H9 (cell line): ENCODE measurements at regions not wholly inside any gene's neighbourhood (a gene's known extent, or its start where the extent isn't known, plus 50 kb on each side); places are given as distances from the start of the nearest gene placed in this dataset.

Experiments
- DNase-seq: peaks from one replicate; pipeline ENCODE4 v3.0.0-alpha.2; 2017
- H2AFZ ChIP-seq: one replicate; pipeline ENCODE4 v1.6.1; 2013; ENCODE audit warnings: mild to moderate bottlenecking, low read length, control low read depth, moderate library complexity
- H2AK5ac ChIP-seq: 2 replicates; pipeline ENCODE4 v1.6.1; 2013; ENCODE audit warnings: low read length, control low read depth, mixed read lengths; ENCODE audit not compliant: insufficient read length
- H2BK120ac ChIP-seq: one replicate; pipeline ENCODE4 v1.6.1; 2013; ENCODE audit warnings: low read depth, mild to moderate bottlenecking, low read length, control low read depth, inconsistent platforms; ENCODE audit not compliant: poor library complexity, severe bottlenecking
- H2BK12ac ChIP-seq: 2 replicates; pipeline ENCODE4 v1.6.1; 2013; ENCODE audit warnings: low read length, control low read depth, mixed read lengths, low read depth; ENCODE audit not compliant: insufficient read length
- H2BK15ac ChIP-seq: 2 replicates; pipeline ENCODE4 v1.6.1; 2013; ENCODE audit warnings: low read depth, low read length, control low read depth
- H2BK20ac ChIP-seq: one replicate; pipeline ENCODE4 v1.6.1; 2013; ENCODE audit warnings: low read depth, mild to moderate bottlenecking, low read length, control low read depth, inconsistent platforms; ENCODE audit not compliant: poor library complexity, severe bottlenecking
- H2BK5ac ChIP-seq: 2 replicates; pipeline ENCODE4 v1.6.1; 2013; ENCODE audit warnings: low read length, control low read depth, mixed read lengths; ENCODE audit not compliant: insufficient read length
- H3K14ac ChIP-seq: 2 replicates; pipeline ENCODE4 v1.6.1; 2013; ENCODE audit warnings: low read length, control low read depth; ENCODE audit not compliant: insufficient read depth
- H3K18ac ChIP-seq: 2 replicates; pipeline ENCODE4 v1.6.1; 2013; ENCODE audit warnings: low read depth, mild to moderate bottlenecking, mixed read lengths, low read length, control low read depth; ENCODE audit not compliant: insufficient read length
- H3K23ac ChIP-seq: 2 replicates; pipeline ENCODE4 v1.6.1; 2013; ENCODE audit warnings: low read length, control low read depth, mixed read lengths, low read depth; ENCODE audit not compliant: insufficient read length
- H3K23me2 ChIP-seq: 2 replicates; pipeline ENCODE4 v1.6.1; 2013; ENCODE audit warnings: low read depth, mild to moderate bottlenecking, mixed read lengths, low read length, control low read depth; ENCODE audit not compliant: insufficient read length, poor library complexity, severe bottlenecking
- H3K27ac ChIP-seq: 2 replicates; pipeline ENCODE4 v1.5.1; 2013; ENCODE audit warnings: low read length, control low read depth, mixed read lengths, low read depth; ENCODE audit not compliant: insufficient read length
- H3K27me3 ChIP-seq: 2 replicates; pipeline ENCODE4 v1.6.1; 2013; ENCODE audit warnings: low read length, control low read depth, inconsistent platforms; ENCODE audit not compliant: insufficient read depth
- H3K4ac ChIP-seq: 2 replicates; pipeline ENCODE4 v1.6.1; 2013; ENCODE audit warnings: low read depth, mild to moderate bottlenecking, control low read depth, inconsistent platforms, low read length, moderate library complexity
- H3K4me1 ChIP-seq: 2 replicates; pipeline ENCODE4 v1.6.1; 2013; ENCODE audit warnings: low read length, control low read depth, inconsistent platforms; ENCODE audit not compliant: insufficient read depth
- H3K4me2 ChIP-seq: 2 replicates; pipeline ENCODE4 v1.6.1; 2013; ENCODE audit warnings: low read length, control low read depth, mixed read lengths; ENCODE audit not compliant: insufficient read length, insufficient read depth
- H3K56ac ChIP-seq: 2 replicates; pipeline ENCODE4 v1.6.1; 2013; ENCODE audit warnings: low read depth, mild to moderate bottlenecking, mixed read lengths, low read length, control low read depth; ENCODE audit not compliant: insufficient read length
- H3K79me1 ChIP-seq: 2 replicates; pipeline ENCODE4 v1.6.1; 2013; ENCODE audit warnings: low read depth, mild to moderate bottlenecking, moderate library complexity, low read length, control low read depth, inconsistent platforms; ENCODE audit not compliant: insufficient read depth, poor library complexity, severe bottlenecking
- H3K79me2 ChIP-seq: 2 replicates; pipeline ENCODE4 v1.6.1; 2013; ENCODE audit warnings: low read length, control low read depth, inconsistent platforms; ENCODE audit not compliant: insufficient read depth
- H3K9ac ChIP-seq: 2 replicates; pipeline ENCODE4 v1.6.1; 2013; ENCODE audit warnings: low read length, control low read depth, mixed read lengths; ENCODE audit not compliant: insufficient read length; ENCODE audit errors: extremely low read depth
- H3K9me3 ChIP-seq: one replicate; pipeline ENCODE4 v1.6.1; 2013; ENCODE audit warnings: low read depth, low read length, inconsistent platforms; ENCODE audit not compliant: control insufficient read depth
- H3T11ph ChIP-seq: one replicate; pipeline ENCODE4 v1.6.1; 2013; ENCODE audit warnings: mild to moderate bottlenecking, low read length, control low read depth, inconsistent platforms
- H4K20me1 ChIP-seq: one replicate; pipeline ENCODE4 v1.6.1; 2013; ENCODE audit not compliant: control insufficient read depth, insufficient read length, insufficient read depth
- H4K5ac ChIP-seq: 2 replicates; pipeline ENCODE4 v1.6.1; 2013; ENCODE audit warnings: low read depth, mild to moderate bottlenecking, mixed read lengths, low read length, control low read depth; ENCODE audit not compliant: insufficient read length
- H4K8ac ChIP-seq: replicated peaks from 2 replicates; pipeline ENCODE4 v1.6.1; 2013; ENCODE audit warnings: low read length, control low read depth, mixed read lengths, low read depth; ENCODE audit not compliant: insufficient read length
- H4K91ac ChIP-seq: 2 replicates; pipeline ENCODE4 v1.6.1; 2013; ENCODE audit warnings: low read depth, mild to moderate bottlenecking, moderate library complexity, mixed read lengths, low read length, control low read depth; ENCODE audit not compliant: insufficient read length
- H3K27ac Mint-ChIP-seq, 3 experiments: 2 replicates in 2 of 3; 3 replicates in 1 of 3; pipeline ENCODE4 v1.8.0; 2020 to 2021; ENCODE audit warnings: mixed read lengths in 3 of 3, mild to moderate bottlenecking in 1 of 3, moderate library complexity in 1 of 3
- H3K27me3 Mint-ChIP-seq: 2 replicates; pipeline ENCODE4 v1.8.0; 2021; ENCODE audit warnings: low read depth, mild to moderate bottlenecking, moderate library complexity, mixed read lengths
- H3K36me3 Mint-ChIP-seq, 3 experiments: 2 replicates in 2 of 3; 3 replicates in 1 of 3; pipeline ENCODE4 v1.8.0; 2020 to 2021; ENCODE audit warnings: low read depth in 3 of 3, mixed read lengths in 3 of 3; ENCODE audit not compliant: insufficient read depth in 1 of 3
- H3K4me1 Mint-ChIP-seq, 2 experiments: 2 replicates each; pipeline ENCODE4 v1.8.0; 2020; ENCODE audit warnings: mixed read lengths in 2 of 2
- H3K4me3 Mint-ChIP-seq, 2 experiments: 2 replicates in 1 of 2; 3 replicates in 1 of 2; pipeline ENCODE4 v1.8.0; 2020 to 2021; ENCODE audit warnings: mild to moderate bottlenecking in 2 of 2, mixed read lengths in 2 of 2, moderate library complexity in 1 of 2
- H3K9me3 Mint-ChIP-seq, 2 experiments: 2 replicates in 1 of 2; 3 replicates in 1 of 2; pipeline ENCODE4 v1.8.0; 2020; ENCODE audit warnings: mild to moderate bottlenecking in 2 of 2, mixed read lengths in 2 of 2, moderate library complexity in 1 of 2
- CTCF ChIP-seq: fragments of 200-600 bp; sonication (generic); conservative IDR thresholded peaks from 3 replicates; pipeline ENCODE4 v1.8.0; 2021; ENCODE audit warnings: antibody characterized with exemption, mild to moderate bottlenecking
- WGBS: extraction: QIAGEN DNeasy Blood & Tissue Kit; methylation state at CpG from one replicate; pipeline ENCODE4 v1.1.7; 2013; ENCODE audit warnings: missing lambda C conversion rate, low lambda C conversion rate, mixed read lengths; ENCODE audit not compliant: insufficient read length; ENCODE audit errors: extremely low coverage; 5-methylcytosine and 5-hydroxymethylcytosine counted together

GRCh38 chr6:147947521-147947920, 395.1 kb upstream of the SASH1 start:
- no peak for DNase-seq
- Histone ChIP-seq H4K91ac (no peak overlapping the region), H3K4ac (no peak overlapping the region), H3K23me2 (no peaks in the 10 kb centered on the region), H3K79me1 (no peaks in the 10 kb centered on the region), H3K23ac (no peak overlapping the region), H2AK5ac (no peak overlapping the region), H2BK5ac (no peak overlapping the region), H3K27ac (no peak overlapping the region), H2BK12ac (no peak overlapping the region), H2AFZ (no peak overlapping the region), H3T11ph (no peak overlapping the region), H2BK15ac (no peak overlapping the region), H3K4me1 (no peaks in the 10 kb centered on the region), H3K79me2 (no peaks in the 10 kb centered on the region), H3K14ac (no peak overlapping the region), H2BK120ac (no peak overlapping the region), H3K9me3 (peaks cover 12% of the 10 kb centered on the region), H4K8ac (no peak overlapping the region), H2BK20ac (no peak overlapping the region), H3K27me3 (no peaks in the 10 kb centered on the region), H3K18ac (no peak overlapping the region), H4K20me1 (no peaks in the 10 kb centered on the region), H4K5ac (no peak overlapping the region), H3K4me2 (no peak overlapping the region), H3K9ac (no peak overlapping the region), H3K56ac (no peak overlapping the region)
- TF ChIP-seq CTCF = no peak
- H3K4me3 Mint-ChIP-seq = no peak overlapping the region
- H3K27ac Mint-ChIP-seq = no peak overlapping the region
- no CpG with 5 or more reads among the region's 3 CpGs for WGBS
- peaks cover 25 to 34% (median 29%) of the 10 kb centered on the region in 3 experiments for H3K36me3 Mint-ChIP-seq
- H3K9me3 Mint-ChIP-seq = peaks cover 32 to 34% of the 10 kb centered on the region in 2 experiments
- H3K4me1 Mint-ChIP-seq = no peaks in the 10 kb centered on the region
- no peaks in the 10 kb centered on the region; the same call in 1 of the 2 replicates for H3K27me3 Mint-ChIP-seq
